ENCODE measurements at regions not wholly inside any gene's neighbourhood (a gene's known extent, or its start where the extent isn't known, plus 50 kb on each side); places are given as distances from the start of the nearest gene placed in this dataset.

- FAIRE-seq: peak; percentile 79
- ATAC-seq: peak; percentile 92 to 95
- WGBS (ENCODE audit: missing lambda C conversion rate): 58% methylated on average over 14 of the region's 14 CpGs
- Histone ChIP-seq H3K9me3 (no peaks in the 10 kb centered on the region), H3K4me2 (peak overlapping the region; percentile 23; the same call in 1 of the 3 replicates), H3K4me1 (0 out of 3 replicates have a peak, but pooled peaks cover 3% of the 10 kb centered on the region), H3K4me3 (no peak overlapping the region), H3K27ac (no peak overlapping the region)
- peak; percentile 34 to 55 for DNase-seq (ENCODE audit: low read depth in 1 of 2, low spot score in 1 of 2)
- ChIA-PET CTCF (interaction anchor here (0.9 to 1.4 kb wide), 3 partner anchors 14 to 204 kb away, joined by 3 to 5 read pairs (median 4); no protein-coding TSS in a partner anchor), POLR2A (no interaction called here)
- TF ChIP-seq USF2 (IDR thresholded peaks at IDR 0.05): no peak
- peak; percentile 71 for TF ChIP-seq SMC3 (IDR thresholded peaks at IDR 0.05)
- TF ChIP-seq HOXB13 (CRISPR knock-in tag; IDR thresholded peaks at IDR 0.05; ENCODE audit: low read depth): no peak
- peak; percentile 53 to 60 for TF ChIP-seq RAD21 (conservative IDR thresholded peaks at IDR 0.05 in 1 of 2, IDR thresholded peaks at IDR 0.05 in 1 of 2)
- TF ChIP-seq CTCF (IDR thresholded peaks at IDR 0.05): peak; percentile 90
- no peak for TF ChIP-seq ESRRA (IDR thresholded peaks at IDR 0.05; ENCODE audit: borderline replicate concordance, low read length)
Measured at GRCh38 chr10:94279835-94280709, 82.7 kb downstream of the NOC3L start.

GRCh38 chr10:94281654-94282053 lies 81.1 kb downstream of the NOC3L start:
- CTCF ChIA-PET: interaction anchor here (1.2 to 1.4 kb wide), 2 partner anchors 162 to 205 kb away, joined by 5 read pairs; no protein-coding TSS in a partner anchor
- no peaks in the 10 kb centered on the region for H3K9me3 ChIP-seq
- no peak overlapping the region for H3K27ac ChIP-seq
- no peak overlapping the region for H3K4me2 ChIP-seq
- WGBS (ENCODE audit: missing lambda C conversion rate): 90% methylated on average over 5 of the region's 5 CpGs
- ATAC-seq (no peak), DNase-seq (ENCODE audit: low read depth in 1 of 2, low spot score in 1 of 2) (no peak), FAIRE-seq (no peak)
- 0 out of 3 replicates have a peak, but pooled peaks cover 3% of the 10 kb centered on the region for H3K4me1 ChIP-seq
- no peak for TF ChIP-seq TFCP2L1 (CRISPR knock-in tag; IDR thresholded peaks at IDR 0.05)
- TF ChIP-seq JUNB (IDR thresholded peaks at IDR 0.05): no peak
- no peak for TF ChIP-seq HES2 (IDR thresholded peaks at IDR 0.05)
- H3K4me3 ChIP-seq: no peak overlapping the region
- POLR2A ChIA-PET: no interaction called here

GRCh38 chr10:94282369-94282768 lies 80.4 kb downstream of the NOC3L start:
- Histone ChIP-seq H3K4me2 (no peak overlapping the region), H3K9me3 (no peaks in the 10 kb centered on the region), H3K27ac (no peak overlapping the region), H3K4me3 (no peak overlapping the region), H3K4me1 (0 out of 3 replicates have a peak, but pooled peaks cover 3% of the 10 kb centered on the region)
- WGBS (ENCODE audit: missing lambda C conversion rate): 72% methylated on average over 2 of the region's 2 CpGs
- ATAC-seq (no peak), DNase-seq (ENCODE audit: low read depth in 1 of 2, low spot score in 1 of 2) (no peak), FAIRE-seq (peak; percentile 78)
- TF ChIP-seq POLR2A (IDR thresholded peaks at IDR 0.05; ENCODE audit: low read length) (no peak), MYC (IDR thresholded peaks at IDR 0.05; ENCODE audit: borderline replicate concordance, low read length) (no peak), EHF (CRISPR knock-in tag; IDR thresholded peaks at IDR 0.05) (no peak), JUNB (IDR thresholded peaks at IDR 0.05) (no peak)
- ChIA-PET CTCF (interaction anchor here (1.0 to 1.7 kb wide), 2 partner anchors 162 to 206 kb away, joined by 4 to 10 read pairs; no protein-coding TSS in a partner anchor), POLR2A (no interaction called here)

Small RNA genes lying in the stretch of these regions (small RNA-seq; reads per million reads assigned to genes)
- 0 to 0.35 (median 0.08) reads per million in 6 experiments for gene RNU6-657P

Measured in A549 (cell line).